NCI-H2196 (cell line): ENCODE measurements at regions not wholly inside any gene's neighbourhood (a gene's known extent, or its start where the extent isn't known, plus 50 kb on each side); places are given as distances from the start of the nearest gene placed in this dataset.

Experiments
- DNase-seq: peaks from one replicate; lab custom pipeline; 2025; ENCODE audit not compliant: unreplicated experiment; lab: John Stamatoyannopoulos, UW

GRCh38 chr13:82447416-82448077, 1434.7 kb downstream of the SLITRK1 start:
- no peak for DNase-seq

DNA sequence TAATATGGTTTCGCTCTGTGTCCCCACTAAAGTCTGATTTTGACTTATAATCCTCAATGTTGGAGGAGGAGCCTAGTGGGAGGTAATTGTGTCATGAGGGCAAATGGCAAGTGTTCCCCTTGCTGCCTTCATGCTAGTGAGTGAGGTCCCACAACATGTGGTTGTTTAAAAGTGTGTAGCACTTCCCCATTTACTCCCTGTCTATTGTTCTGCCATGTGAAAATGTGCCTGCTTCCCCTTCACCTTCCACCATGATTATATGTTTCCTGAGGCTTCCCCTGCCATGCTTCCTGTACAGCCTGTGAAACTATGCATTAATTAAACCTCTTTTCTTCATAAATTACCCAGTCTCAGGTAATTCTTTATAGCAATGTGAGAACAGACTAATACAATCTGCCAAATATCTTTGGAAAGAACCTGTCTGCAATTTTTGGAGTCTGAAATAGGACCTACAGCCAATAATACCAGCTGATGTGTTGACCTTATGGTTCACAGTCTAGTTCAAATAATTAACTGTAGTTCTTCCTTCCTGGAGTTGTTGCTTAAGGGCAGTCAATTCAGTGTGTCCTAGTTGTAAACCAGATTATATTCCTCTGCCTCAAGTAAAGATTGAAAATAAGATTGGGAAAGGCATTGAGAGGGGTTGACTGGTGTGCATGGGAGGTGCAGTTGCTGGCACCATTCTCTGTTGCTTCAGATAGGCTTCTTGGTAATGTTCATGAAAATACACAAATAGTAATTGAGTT, 1442.9 kb downstream of the SLITRK1 start:
- DNase-seq, result no peak

DNA sequence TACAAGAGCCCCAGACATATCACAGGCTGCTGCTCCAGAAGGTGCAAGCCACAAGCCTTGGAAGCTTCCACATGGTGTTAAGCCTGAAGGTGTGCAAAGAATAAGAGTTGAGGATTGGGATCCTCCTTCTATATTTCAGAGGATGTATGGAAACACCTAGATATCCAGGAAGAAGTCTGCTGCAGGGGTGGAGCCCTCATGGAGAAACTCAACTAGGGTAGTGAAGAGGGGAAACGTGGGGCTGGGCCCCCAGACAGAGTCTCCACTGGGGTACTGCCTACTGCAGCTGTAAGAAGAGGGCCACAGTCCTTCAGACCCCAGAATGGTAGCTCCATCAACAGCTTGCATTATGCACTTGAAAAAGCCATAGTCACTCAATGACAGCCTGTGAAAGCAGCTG, 1444.0 kb downstream of the SLITRK1 start:
- no peak for DNase-seq

- no peak for DNase-seq
Observed at GRCh38 chr13:82436099-82436585, 1446.1 kb downstream of the SLITRK1 start.

DNA sequence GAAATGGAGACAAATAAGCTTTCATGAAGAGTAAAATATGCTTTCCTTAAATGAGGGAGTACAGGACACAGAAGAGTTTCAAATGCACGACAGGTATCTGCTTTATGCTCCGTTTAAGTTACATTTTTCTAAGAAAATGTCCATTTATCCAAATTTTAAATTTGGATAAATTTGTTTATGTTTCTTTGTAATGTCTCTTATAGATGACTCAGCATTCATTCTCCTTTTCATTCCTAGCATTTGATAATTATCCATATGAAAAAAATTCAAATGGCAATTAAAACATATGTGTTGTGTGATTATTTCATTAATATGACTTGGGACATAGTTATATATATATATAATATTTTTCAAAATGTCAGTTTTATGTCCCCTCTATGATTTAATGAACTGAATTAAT, 1449.3 kb downstream of the SLITRK1 start:
- DNase-seq, result no peak

- no peak for DNase-seq
Observed at GRCh38 chr13:82412749-82413148, 1469.5 kb downstream of the SLITRK1 start.

DNA sequence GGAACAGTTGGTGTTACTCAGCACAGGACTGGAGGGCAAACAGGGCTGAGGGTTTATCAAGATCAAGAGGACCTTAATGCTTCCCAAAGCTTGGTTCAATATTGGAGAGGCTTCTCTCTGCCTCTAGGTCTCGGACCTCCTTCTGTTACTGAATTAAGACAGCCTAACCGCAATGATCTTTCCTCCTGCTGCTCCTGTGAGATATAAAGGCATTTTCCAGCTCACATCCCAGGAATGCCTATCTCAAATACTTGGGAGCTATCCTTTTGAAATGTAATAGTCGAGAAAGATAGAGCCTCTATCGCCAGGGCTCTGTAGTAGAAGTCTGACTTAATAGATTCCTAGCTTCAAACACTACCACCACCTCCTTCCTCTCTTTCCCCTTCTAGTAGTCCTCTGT, 1475.0 kb downstream of the SLITRK1 start:
- no peak for DNase-seq

- no peak for DNase-seq
Observed at GRCh38 chr13:82374719-82375118, 1507.6 kb downstream of the SLITRK1 start.

DNA sequence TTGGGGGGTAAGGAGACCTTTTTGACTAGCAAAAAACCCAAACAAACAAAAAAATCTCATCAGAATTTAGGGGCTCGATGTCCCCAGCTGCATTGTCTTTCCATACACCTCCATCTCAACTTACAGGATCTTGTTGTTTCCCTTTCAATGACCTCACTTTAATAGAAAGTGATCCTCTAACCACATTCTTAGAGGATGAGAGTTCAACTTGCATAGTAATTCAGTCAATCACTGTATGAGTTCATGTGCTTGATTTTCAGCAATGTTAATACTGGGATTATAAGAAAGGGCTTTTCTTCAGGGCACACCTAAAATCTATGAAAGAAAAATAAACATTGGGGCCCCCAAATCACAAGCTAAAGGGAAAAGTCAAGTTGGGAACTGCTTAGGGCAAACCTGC, 1512.0 kb downstream of the SLITRK1 start:
- no peak for DNase-seq

GRCh38 chr13:82364525-82364924, 1517.7 kb downstream of the SLITRK1 start:
- no peak for DNase-seq

GRCh38 chr13:82358284-82358683, 1524.0 kb downstream of the SLITRK1 start:
- DNase-seq, result no peak

GRCh38 chr13:82356667-82357410, 1525.4 kb downstream of the SLITRK1 start:
- DNase-seq, result no peak

- no peak for DNase-seq
Observed at GRCh38 chr13:82344867-82345266, 1537.4 kb downstream of the SLITRK1 start.

- DNase-seq, result no peak
Observed at GRCh38 chr13:82341116-82341515, 1541.2 kb downstream of the SLITRK1 start.

- DNase-seq, result no peak
Observed at GRCh38 chr13:82330499-82330898, 1551.8 kb downstream of the SLITRK1 start.

DNA sequence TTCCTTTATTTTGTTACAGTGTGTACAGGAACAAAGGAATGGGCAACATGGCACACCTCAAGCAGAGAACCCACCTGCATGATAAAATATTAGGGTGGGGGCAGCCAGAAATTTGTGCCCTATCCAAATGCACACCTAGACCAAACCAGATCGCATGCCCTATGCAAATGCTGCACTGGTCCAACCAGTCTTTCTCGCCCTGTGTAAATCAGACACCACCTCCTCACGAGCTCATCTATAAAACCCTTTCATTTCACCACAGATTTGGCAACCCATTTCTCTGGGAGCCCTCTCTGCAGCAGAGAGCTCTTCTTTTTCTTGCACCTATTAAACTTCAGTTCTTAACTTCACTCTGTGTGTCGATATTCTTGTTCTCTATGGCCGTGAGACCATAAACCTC, 1559.2 kb downstream of the SLITRK1 start:
- no peak for DNase-seq

- DNase-seq, result no peak
Observed at GRCh38 chr13:82305588-82305987, 1576.7 kb downstream of the SLITRK1 start.

DNA sequence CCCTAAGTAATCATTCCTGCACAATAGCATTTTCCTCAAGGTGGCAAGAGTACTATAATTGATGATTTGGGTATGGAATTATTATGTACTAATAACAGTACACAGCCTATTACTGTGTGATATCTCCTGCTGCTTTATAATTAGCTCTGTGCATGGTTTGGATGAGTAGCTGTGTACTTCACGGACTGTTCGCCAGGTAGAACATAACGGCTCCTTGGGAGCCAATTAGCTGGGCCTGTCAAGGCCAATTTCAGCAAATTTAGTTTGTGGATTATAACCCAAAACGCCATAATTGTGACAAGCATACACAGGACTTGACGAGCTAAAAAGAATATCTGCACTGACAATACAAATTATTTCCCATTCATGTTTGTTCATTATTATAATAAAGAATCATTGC, 1584.2 kb downstream of the SLITRK1 start:
- DNase-seq, result no peak

DNA sequence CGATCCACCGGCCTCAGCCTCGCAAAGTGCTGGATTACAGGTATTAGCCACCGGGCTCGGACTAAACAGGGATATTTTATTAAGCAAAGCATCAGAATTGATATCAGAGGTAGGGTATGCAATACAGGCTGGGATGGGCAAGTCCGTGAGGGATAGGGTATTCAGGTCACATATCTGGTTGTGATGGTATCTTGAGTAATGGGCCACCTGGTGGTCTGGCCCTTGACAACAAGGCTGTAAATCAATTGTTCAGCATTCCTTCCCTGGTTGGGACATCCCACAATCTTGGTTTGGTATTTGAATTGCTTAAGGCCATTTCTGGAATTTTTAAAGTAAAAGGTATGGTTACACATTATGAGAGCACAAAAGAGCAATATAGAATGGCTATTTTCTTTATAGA, 1588.0 kb downstream of the SLITRK1 start:
- DNase-seq, result no peak

GRCh38 chr13:82292334-82292733, 1589.9 kb downstream of the SLITRK1 start:
- DNase-seq, result no peak

- DNase-seq, result no peak
Observed at GRCh38 chr13:82291852-82292251, 1590.4 kb downstream of the SLITRK1 start.

- no peak for DNase-seq
Observed at GRCh38 chr13:82275644-82276043, 1606.6 kb downstream of the SLITRK1 start.
